ENCODE measurements at regions not wholly inside any gene's neighbourhood (a gene's known extent, or its start where the extent isn't known, plus 50 kb on each side); places are given as distances from the start of the nearest gene placed in this dataset.

GRCh38 chr10:3293581-3294431 lies 121.2 kb upstream of the PITRM1 start:
- FAIRE-seq = no peak

- no peak for FAIRE-seq
Observed at GRCh38 chr10:3292636-3293035, 120.1 kb upstream of the PITRM1 start.

- no peak for FAIRE-seq
Observed at GRCh38 chr10:3290550-3290949, 118.0 kb upstream of the PITRM1 start.

- no peak for FAIRE-seq
Observed at GRCh38 chr10:3287572-3288445, 115.2 kb upstream of the PITRM1 start.

- FAIRE-seq = peak; percentile 86
Observed at GRCh38 chr10:3282674-3283017, 110.1 kb upstream of the PITRM1 start.

GRCh38 chr10:3281941-3282673 lies 109.5 kb upstream of the PITRM1 start:
- no peak for FAIRE-seq

- FAIRE-seq = no peak
Observed at GRCh38 chr10:3278771-3279170, 106.2 kb upstream of the PITRM1 start.

GRCh38 chr10:3277566-3277965 lies 105.0 kb upstream of the PITRM1 start:
- no peak for FAIRE-seq

GRCh38 chr10:3274414-3274813 lies 101.8 kb upstream of the PITRM1 start:
- FAIRE-seq = no peak

- no peak for FAIRE-seq
Observed at GRCh38 chr10:3273966-3274365, 101.4 kb upstream of the PITRM1 start.

- no peak for FAIRE-seq
Observed at GRCh38 chr10:3272300-3272699, 99.7 kb upstream of the PITRM1 start.

- FAIRE-seq = no peak
Observed at GRCh38 chr10:3271354-3272115, 99.0 kb upstream of the PITRM1 start.

GRCh38 chr10:3270577-3271316 lies 98.2 kb upstream of the PITRM1 start:
- FAIRE-seq = no peak

- FAIRE-seq = no peak
Observed at GRCh38 chr10:3268025-3268424, 95.4 kb upstream of the PITRM1 start.

GRCh38 chr10:3265088-3265487 lies 92.5 kb upstream of the PITRM1 start:
- no peak for FAIRE-seq

GRCh38 chr10:3264161-3264761 lies 91.7 kb upstream of the PITRM1 start:
- FAIRE-seq = no peak

GRCh38 chr10:3263747-3264146 lies 91.2 kb upstream of the PITRM1 start:
- FAIRE-seq = no peak

GRCh38 chr10:3263082-3263481 lies 90.5 kb upstream of the PITRM1 start:
- FAIRE-seq = no peak

- no peak for FAIRE-seq
Observed at GRCh38 chr10:3261921-3262320, 89.3 kb upstream of the PITRM1 start.

- FAIRE-seq = no peak
Observed at GRCh38 chr10:3260066-3260834, 87.7 kb upstream of the PITRM1 start.
